GM18507 (cell line): ENCODE measurements at regions not wholly inside any gene's neighbourhood (a gene's known extent, or its start where the extent isn't known, plus 50 kb on each side); places are given as distances from the start of the nearest gene placed in this dataset.

Experiments
- DNase-seq: peaks from one replicate; pipeline ENCODE4 v3.0.0; 2011; ENCODE audit warnings: low read depth; ENCODE audit not compliant: insufficient read length; ENCODE audit errors: extremely low spot score
- FAIRE-seq: peaks from 2 replicates; lab custom pipeline; 2011; peaks lifted over from hg19 to GRCh38; lab: Jason Lieb, UNC

- FAIRE-seq, result no peak
Measured at GRCh38 chr1:56073614-56074006, 505.8 kb downstream of the PLPP3 start.

GRCh38 chr1:56073206-56073605 lies 506.2 kb downstream of the PLPP3 start:
- DNase-seq (no peak), FAIRE-seq (no peak)

More at GRCh38 chr1:56073614-56074006, 505.8 kb downstream of the PLPP3 start:
- no peak for DNase-seq

GRCh38 chr1:56072310-56072709 lies 507.1 kb downstream of the PLPP3 start:
- FAIRE-seq (no peak), DNase-seq (no peak)

- DNase-seq, result no peak
Measured at GRCh38 chr1:56071351-56071750, 508.0 kb downstream of the PLPP3 start.

DNA sequence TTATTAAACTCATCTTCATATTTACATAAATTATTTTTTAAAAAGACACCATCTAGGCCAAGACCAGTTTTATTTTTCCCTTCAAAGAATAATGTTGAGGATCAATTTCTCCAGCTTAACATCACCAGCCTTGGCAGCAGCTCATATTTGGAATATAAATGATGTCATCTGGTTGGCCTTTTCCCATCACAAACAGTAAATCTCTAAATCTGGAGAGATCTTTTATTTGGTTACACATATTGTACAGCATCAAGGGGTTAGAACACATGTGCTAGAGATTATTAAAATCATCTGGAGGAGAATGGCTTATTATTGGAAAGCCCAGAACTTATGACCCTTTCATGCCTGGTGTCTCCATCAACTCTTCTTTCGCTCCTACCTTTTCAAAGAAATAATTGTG lies 508.8 kb downstream of the PLPP3 start:
- no peak for DNase-seq
- no peak for FAIRE-seq

More at GRCh38 chr1:56071351-56071750, 508.0 kb downstream of the PLPP3 start:
- no peak for FAIRE-seq

DNA sequence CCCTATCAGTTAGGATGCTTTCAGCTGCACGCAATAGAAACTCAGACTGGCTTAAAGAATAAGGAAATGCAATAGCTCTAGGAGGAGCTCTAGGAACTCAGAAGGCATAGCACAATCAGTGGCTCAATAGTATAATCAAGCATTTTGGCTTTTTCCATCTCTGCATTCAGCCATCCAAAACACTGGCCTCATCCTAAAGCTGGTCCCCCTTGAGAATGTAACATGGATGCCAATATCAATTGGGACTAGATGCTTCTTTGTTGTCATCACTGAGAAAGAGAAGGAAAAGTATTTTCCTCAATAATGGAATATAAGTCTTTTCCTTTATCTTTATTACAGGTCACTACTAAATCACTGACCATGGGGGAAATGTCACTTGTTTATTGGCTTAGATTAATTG lies 509.5 kb downstream of the PLPP3 start:
- DNase-seq, result no peak
- FAIRE-seq, result no peak

GRCh38 chr1:56068908-56069307 lies 510.5 kb downstream of the PLPP3 start:
- FAIRE-seq (no peak), DNase-seq (no peak)

- no peak for DNase-seq
- FAIRE-seq, result no peak
Measured at GRCh38 chr1:56068210-56068609, 511.2 kb downstream of the PLPP3 start.

- no peak for FAIRE-seq
- no peak for DNase-seq
Measured at GRCh38 chr1:56065729-56066128, 513.6 kb downstream of the PLPP3 start.

- no peak for DNase-seq
- no peak for FAIRE-seq
Measured at GRCh38 chr1:56064705-56065104, 514.7 kb downstream of the PLPP3 start.

GRCh38 chr1:56063461-56063860 lies 515.9 kb downstream of the PLPP3 start:
- DNase-seq (no peak), FAIRE-seq (no peak)

DNA sequence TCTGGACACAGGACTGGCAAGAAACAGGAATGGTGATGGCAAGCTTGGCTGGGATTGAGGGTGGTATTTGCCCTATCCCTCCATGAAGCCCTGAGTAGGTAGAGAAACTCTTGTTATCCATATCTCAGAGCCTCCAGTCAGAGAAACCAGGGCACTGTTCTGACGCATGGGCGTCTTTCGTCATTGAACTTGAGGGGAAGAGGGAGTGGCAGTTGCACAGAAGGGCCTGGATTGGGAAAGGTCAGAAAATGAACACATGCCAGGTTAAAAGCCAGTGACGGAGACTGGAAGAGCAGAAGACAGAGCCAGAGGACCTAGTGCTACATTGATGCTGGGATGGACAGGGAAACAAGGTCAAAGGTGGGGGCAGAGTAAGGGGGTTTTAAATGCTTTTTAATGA lies 516.7 kb downstream of the PLPP3 start:
- DNase-seq, result no peak
- no peak for FAIRE-seq

- FAIRE-seq (no peak), DNase-seq (no peak)
Measured at GRCh38 chr1:56061824-56062223, 517.5 kb downstream of the PLPP3 start.

DNA sequence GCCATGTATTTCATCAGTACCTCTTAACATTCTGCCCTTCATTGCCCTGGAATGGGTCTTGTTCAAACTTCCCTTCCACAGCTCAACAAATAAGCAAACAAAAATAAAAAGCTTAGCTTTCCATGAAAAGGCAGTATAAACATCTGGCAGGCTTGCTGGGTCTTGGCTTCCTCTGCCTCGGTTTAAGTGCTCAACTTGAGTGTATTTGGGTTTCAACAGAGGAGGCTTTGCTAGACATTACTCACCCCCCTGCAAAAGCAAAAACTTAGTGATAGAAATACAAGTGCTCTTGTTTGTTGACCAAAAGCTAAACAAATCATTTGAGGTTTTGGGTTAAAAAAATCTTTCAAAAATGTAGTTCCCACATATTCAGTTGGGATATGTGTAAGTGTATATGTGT lies 518.5 kb downstream of the PLPP3 start:
- FAIRE-seq (no peak), DNase-seq (no peak)

- FAIRE-seq, result no peak
- no peak for DNase-seq
Measured at GRCh38 chr1:56057466-56058405, 521.6 kb downstream of the PLPP3 start.

GRCh38 chr1:56056438-56057287 lies 522.7 kb downstream of the PLPP3 start:
- DNase-seq, result no peak
- no peak for FAIRE-seq

DNA sequence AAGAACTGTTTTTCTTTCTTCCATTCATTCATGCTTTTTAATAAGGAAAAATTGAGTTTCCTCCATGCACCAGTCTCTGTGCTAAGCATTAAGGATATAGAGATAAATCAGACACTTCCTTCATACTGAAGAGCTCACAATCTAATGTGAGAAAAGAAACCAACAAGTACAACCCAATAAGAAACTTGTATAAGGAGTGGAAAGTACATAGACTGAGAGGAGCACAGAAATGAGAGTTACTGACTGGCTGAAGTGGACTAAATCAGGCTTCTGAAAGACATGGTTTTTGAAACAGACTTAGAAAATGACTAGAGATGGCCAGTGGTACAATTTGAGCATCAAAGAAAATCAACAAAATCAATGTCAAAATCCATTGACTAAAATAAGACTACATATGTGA lies 524.4 kb downstream of the PLPP3 start:
- FAIRE-seq (no peak), DNase-seq (no peak)

DNA sequence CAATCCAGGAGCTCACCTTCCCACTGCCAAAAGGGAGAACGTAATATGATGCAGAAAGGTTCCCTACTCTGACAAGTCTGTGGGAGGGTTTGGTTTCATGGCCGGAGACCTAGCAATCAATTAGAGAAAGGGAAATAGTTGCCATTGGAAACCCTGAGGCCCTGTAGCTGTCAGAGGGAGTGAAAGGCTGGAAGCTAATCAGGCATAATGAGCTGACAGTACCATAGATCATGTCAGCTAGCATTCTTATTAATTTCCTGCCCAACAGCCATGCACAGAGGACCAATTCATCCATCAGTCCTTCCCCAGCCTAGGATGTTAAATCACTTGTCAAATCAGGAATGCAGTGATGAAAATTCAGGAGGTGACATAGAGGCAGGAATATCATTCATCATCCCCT lies 527.3 kb downstream of the PLPP3 start:
- no peak for FAIRE-seq
- DNase-seq, result no peak

GRCh38 chr1:56050911-56051310 lies 528.5 kb downstream of the PLPP3 start:
- no peak for FAIRE-seq
- DNase-seq, result no peak

- DNase-seq (no peak), FAIRE-seq (no peak)
Measured at GRCh38 chr1:56045477-56045876, 533.9 kb downstream of the PLPP3 start.
